Inferior parietal cortex (tissue), 1 donor: ENCODE measurements at regions not wholly inside any gene's neighbourhood (a gene's known extent, or its start where the extent isn't known, plus 50 kb on each side); places are given as distances from the start of the nearest gene placed in this dataset.
"Not testable (repeated sequence)": the region's sequence is repeated elsewhere in the genome, so short reads cannot be mapped to it uniquely, and the experiment has no call there.

Experiments used
- DNase-seq: peaks from one replicate; pipeline ENCODE4 v3.0.0-alpha.2; 2016; ENCODE audit errors: extremely low spot score

DNA sequence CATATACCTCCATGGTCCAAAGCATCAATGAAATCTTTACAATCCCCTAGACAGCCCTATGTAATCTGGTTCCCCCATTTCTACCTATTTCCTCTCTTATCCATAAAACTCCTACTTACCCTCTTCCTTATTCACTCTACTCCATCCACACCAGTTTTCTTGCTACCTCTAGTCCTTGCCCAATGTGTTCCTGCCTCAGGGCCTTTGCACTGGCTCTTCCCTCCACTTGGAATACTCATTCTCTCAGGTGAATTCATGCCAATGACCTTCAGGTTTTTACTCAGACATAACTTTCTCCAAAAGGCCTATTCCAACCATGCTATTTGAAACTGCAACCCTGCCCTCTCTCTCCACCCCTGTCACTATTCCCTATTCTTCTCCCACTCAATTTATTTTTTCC lies 138.7 kb upstream of the KRR1 start:
- no peak for DNase-seq

DNA sequence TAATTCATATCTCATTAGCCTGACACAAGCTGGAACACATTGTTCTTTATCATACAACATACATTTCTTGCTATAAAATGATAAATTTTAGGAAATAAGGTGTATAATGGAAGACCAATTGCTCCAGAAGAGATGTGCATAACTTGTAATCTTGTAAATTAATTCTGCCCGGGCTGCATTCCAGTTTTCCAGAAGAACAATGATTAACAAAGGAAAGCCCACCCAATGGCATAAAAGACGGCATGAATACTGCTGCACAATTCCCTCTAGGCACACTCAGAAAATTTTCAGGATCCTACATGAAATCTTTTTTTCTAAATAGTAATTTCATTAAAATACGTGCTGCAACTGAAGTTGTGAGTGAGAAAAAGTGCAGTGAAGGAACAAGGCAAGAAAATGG lies 137.4 kb upstream of the KRR1 start:
- no peak for DNase-seq

DNA sequence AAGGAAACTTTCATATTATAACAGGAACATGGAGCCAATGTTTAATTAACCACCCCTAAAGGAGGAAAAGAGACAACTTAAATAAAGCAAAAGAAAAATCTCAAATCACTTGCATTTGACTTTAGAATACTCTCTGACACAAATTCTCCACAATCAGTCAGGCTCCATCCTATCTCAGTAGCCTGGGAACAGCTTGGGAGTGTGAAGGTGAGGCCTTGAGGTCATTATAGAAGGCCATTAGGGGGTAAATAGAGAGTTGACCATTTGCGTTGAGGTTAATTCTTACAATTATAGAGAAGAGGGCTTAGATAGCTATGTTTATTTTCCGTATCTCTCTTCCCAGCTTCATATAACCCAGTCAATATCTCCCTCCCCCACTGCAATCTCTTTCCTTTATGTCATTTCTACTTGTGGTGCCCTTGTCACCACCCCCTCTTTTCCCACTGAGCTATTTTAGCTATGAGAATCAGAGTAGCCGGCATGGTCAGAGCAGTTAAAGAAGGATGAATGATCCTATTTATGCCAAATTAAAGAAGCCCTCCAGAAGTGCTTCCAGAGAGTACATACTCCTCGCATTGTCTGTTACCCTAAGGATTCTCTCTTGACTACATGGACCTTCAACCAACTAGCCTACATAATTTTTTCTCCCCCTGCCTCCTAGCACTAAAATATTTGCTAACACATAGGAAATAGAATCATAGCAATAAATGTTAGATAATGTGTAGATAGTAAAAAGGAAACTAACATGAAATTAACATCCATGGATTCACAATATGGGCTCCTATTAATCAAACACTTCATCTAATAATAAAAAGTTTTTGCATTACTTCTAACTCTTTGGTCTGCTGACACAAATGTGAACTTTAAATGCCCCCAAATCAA lies 135.2 kb upstream of the KRR1 start:
- DNase-seq, result no peak

DNA sequence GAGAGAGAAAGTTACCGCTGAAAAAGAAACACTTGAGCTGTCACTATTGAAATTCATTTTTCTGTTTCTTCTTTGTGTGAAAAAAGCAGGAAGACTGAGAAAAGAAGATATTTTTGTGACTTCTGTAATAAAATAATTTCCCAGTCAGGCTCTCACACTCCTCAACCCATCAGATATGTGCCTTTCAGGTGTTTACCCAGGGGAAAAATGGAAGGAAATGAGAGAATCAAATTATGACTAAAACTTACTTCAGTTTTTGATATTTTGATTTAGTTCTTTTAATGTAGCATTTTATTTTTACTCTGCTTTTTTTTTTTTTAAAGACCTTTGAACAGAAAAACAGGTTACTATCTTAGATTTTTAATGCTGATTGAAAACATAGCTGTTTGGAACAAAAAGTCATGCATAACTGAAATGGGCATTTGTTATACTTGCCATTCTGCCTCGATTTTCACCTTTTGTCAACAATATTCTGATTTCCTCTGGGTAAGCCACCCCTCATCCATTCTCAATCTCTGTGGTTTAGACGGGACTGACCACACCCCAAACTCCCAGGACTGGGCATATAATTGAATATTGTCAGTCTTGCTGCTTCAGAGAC lies 133.2 kb upstream of the KRR1 start:
- DNase-seq, result no peak

DNA sequence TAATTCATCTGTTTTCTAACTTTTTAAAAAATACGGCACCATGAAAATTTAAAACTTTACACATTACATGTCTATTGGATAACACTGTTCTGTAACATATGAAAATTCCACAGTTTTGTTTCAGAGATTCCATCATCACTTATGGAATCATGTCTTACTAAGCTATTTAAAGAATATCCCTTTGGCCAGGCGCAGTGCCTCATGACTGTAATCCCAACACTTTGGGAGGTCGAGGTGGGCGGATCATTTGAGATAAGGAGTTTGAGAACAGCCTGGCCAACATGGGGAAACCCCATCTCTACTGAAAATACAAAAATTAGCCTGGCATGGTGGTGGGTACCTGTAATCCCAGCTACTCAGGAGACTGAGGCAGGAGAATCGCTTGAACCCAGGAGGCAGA lies 131.7 kb upstream of the KRR1 start:
- not testable (repeated sequence) for DNase-seq

- no peak for DNase-seq
These were observed 130.8 kb upstream of the KRR1 start for GRCh38 chr12:75642226-75642625.

DNA sequence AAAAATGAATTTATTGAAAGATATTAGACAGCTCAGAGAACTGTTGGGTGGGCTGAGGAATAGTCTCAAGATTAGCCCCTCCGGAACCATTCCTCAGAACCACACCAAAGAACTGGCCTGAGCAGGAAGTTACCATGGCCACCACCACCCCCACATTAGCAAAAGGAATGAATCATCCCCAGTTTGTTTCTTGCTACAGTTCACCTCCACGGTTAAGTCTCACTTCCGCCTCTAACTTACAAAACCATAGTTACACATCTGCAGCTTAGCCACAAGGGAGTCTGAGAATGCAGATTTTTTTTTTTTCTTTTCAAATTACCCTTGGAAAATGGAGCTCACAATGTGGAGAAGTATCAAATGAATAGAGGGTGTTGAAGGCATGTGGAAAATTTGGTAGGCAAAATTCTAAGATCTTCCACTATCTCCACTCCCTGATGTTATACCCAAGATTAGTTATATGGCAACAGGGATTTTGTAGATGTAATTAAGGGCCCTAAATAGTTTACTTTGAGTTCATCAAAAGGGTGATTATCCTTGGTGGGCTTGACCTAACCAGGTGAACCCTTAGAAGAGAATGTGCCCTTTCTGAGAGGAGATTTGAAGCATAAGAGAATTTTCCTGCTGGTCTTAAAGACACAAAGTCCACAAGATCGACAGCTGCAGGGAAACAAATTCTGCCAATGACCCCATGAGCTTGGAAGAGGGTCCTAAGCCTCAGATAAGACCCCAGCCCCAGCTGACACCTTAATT lies 129.8 kb upstream of the KRR1 start:
- DNase-seq, result no peak

- no peak for DNase-seq
These were observed 127.4 kb upstream of the KRR1 start for GRCh38 chr12:75638792-75639191.

GRCh38 chr12:75636607-75637006 lies 125.2 kb upstream of the KRR1 start:
- no peak for DNase-seq

DNA sequence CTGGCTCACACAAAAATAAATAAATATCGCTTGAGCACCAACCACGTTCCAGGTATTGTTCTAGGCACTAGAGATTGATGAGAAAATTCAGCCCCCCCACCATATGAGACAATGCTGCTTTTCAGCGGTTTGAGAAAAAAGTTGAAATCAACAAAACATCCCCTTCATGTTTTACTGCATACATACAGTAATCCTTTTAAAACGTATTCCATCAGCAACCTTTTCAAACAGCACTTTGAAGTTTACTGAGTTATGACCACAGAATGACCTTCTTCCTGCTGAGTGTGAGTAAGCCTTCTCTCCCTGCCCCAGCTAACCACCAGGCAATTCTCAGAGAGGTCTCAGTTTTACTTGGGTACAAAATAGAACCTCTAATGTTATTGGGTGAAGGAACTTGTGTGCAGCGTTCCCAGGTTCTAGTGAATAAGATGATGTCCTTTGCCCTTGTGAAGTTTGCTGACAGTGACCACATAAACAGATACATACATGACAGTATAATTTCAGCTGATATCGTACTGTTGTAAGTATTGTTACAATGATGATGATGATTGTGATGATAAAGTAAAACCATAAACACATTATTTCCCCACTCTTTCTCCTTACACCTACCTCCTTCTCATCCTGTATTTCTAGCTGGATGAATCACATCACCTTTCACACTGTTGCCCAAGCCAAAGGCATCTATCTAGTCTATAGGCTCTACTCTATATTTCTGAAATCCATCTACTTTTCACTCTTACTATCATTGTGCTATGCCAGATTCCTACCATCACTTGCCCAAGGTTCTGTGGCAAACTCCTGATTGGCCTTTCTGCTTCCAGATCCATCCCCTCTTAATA lies 124.4 kb upstream of the KRR1 start:
- DNase-seq, result no peak

- no peak for DNase-seq
These were observed 123.1 kb upstream of the KRR1 start for GRCh38 chr12:75634244-75635222.

DNA sequence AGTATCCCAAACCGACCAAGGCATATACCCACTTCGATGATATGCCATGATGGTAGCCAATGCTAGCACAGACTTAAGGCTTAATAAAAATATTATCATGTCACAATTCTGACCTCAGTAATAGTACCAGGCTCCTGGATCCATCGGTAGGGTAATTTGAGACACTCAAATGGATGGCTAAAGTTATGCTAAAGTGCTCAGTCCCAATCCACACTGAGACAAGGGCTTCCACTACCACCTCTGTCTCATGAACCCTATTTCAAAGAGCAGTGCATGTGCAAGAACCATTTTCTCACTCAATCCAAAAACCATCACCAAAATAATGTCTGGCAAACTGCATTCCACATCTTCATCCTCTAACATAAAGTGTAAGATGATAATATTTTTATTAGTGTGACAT lies 122.4 kb upstream of the KRR1 start:
- no peak for DNase-seq

GRCh38 chr12:75632442-75632841 lies 121.0 kb upstream of the KRR1 start:
- no peak for DNase-seq

DNA sequence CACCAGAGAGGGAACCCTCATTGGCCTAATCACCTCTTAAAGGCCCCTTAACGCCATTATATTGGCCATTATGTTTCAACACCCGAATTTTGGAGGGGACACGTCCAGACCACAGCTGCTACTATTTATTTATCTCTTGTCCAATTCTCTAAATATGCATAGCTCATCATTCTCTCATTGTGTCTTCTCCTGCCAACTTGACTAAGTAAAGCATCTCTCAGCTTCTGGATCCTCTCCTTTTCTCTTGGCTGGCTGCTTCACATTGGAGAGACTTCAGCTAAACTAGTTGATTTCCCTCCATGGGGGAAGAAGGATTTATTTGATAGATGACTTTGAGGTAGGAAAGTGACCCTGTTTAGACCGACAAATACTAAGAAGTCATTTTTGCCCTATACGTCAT lies 120.4 kb upstream of the KRR1 start:
- DNase-seq, result no peak

- DNase-seq, result no peak
These were observed 118.7 kb upstream of the KRR1 start for GRCh38 chr12:75630091-75630490.

- no peak for DNase-seq
These were observed 117.5 kb upstream of the KRR1 start for GRCh38 chr12:75628916-75629315.

DNA sequence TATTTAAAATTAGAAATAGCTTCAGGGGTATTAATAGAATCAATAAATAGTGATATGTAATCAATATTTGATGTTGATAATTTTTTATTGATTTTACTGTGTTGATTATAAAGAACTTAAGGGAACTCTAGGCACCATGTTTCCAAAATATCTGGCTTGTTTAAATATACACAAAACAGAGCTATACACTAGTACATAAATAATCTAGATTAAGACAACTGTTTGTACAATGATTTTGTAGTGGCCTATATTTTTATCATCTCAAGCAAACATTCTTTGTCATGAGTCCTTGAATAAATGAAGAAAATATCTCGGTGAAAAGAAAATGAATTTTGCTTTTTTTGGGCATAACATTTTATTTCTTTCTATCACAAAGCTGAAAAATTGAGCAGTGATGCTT lies 117.1 kb upstream of the KRR1 start:
- no peak for DNase-seq

DNA sequence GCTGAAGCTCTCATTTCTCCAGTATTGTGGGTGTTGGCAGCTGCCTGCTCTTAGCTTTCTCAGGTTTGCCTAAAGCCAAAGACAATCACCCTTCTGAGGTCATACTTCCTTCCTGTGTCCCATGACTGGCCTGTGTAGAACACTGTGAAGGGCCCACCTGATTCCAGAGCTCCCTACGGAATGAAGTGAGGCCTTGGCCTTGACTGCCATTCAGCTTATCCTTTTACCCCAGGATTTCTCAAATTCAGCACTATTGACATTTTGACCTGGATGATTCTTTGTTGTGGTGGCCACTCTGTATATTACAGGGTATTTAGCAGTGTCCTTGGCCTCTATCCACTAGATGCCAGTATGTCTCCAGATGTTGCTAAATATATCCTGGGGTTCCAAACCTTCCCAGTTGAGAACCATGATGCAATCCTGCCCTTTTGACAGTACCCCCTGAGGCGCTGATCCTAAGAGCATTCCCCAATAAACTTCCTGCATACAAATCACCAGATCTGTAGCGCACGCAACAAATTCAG lies 112.3 kb upstream of the KRR1 start:
- no peak for DNase-seq

- no peak for DNase-seq
These were observed 111.1 kb upstream of the KRR1 start for GRCh38 chr12:75622492-75622891.

DNA sequence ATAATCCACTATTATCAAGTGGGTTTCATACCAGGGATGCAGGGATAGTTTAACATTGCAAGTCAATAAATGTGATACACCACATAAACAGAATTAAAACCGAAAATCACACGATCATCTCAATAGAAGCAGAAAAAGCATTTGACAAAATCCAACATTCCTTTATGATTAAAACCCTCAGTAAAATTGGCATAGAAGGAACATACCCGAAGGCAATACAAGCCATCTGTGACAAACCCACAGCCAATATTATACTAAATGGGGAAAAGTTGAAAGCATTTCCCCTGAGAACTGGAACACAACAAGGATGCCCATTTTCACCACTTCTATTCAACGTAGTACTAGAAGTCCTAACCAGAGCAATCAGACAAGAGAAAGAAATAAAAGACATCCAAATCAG lies 103.0 kb upstream of the KRR1 start:
- not testable (repeated sequence) for DNase-seq
